GM12874 (cell line): ENCODE measurements at regions not wholly inside any gene's neighbourhood (a gene's known extent, or its start where the extent isn't known, plus 50 kb on each side); places are given as distances from the start of the nearest gene placed in this dataset.

ENCODE experiments used
- CTCF ChIP-seq: IDR thresholded peaks from 2 replicates; pipeline ENCODE4 v1.5.1; 2011; ENCODE audit warnings: low read depth, mild to moderate bottlenecking, control low read depth, low read length, moderate library complexity; ENCODE audit not compliant: insufficient read depth

DNA sequence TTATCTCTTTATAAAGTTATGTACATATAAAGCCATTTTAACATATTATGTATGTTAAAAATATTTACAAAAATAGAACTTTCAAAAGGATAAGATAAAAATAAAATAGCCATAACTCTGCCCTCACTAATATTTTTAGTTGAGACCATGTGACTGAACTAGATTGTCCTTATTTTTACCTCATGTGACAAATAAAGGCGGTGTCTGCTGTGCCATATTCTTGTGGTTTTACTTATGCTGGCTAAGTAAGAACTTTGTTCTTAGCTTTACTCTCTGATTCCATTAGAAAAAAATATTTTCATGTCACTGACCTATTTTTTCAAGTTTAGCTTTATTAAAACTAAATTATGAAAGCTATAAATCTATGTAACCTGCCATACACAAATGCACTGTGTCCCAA, 135.6 kb upstream of the TSC22D1 start:
- no peak for TF ChIP-seq CTCF

DNA sequence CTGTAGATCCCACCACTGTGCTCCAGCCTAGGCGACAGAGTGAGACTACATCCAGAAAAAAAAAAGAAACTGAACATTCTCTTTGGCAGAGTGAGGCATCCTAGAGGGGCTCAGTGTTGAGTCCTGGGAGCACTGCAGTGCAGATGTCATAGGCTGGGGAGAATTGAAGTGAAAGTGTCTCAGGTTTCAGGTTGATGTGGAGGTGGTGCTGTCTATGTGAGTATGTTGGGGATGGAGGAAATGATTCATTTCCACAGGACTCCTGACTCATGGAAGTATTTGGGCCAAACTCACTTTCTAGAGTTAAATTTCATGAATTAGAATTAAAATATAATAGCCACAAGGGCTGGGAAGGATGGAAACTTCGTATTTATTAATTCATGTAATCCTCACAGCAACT, 134.4 kb upstream of the TSC22D1 start:
- TF ChIP-seq CTCF, result no peak

- TF ChIP-seq CTCF, result no peak
Measured at GRCh38 chr13:44703371-44703770, 127.2 kb upstream of the TSC22D1 start.

DNA sequence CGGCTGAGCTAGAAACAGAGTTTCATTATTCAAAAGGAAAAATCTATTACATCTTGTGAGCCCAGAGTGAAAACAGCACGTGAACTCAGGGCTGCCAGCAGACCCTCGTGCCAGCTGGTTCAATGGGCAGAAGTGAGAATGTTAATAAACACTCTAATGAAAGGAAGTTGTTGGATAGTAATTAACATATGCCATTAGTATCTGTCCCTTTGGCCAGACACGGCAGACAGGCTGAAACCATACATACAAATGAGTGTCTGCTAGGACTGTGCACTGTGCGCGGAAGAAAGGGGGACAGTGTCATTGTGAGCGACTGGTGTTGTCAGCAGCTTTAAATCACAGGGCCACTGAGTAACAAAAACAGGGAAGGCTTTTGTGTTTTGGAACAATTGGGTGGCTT, 121.9 kb upstream of the TSC22D1 start:
- no peak for TF ChIP-seq CTCF

GRCh38 chr13:44697058-44697457, 120.9 kb upstream of the TSC22D1 start:
- no peak for TF ChIP-seq CTCF

GRCh38 chr13:44695520-44695919, 119.4 kb upstream of the TSC22D1 start:
- TF ChIP-seq CTCF, result no peak

- no peak for TF ChIP-seq CTCF
Measured at GRCh38 chr13:44694842-44695241, 118.7 kb upstream of the TSC22D1 start.

GRCh38 chr13:44694291-44694690, 118.2 kb upstream of the TSC22D1 start:
- no peak for TF ChIP-seq CTCF
